WTC11 (cell line): ENCODE measurements at regions not wholly inside any gene's neighbourhood (a gene's known extent, or its start where the extent isn't known, plus 50 kb on each side); places are given as distances from the start of the nearest gene placed in this dataset.

Experiments
- ATAC-seq: fragments of 200-7000 bp; cut with Tn5 transposase; 2 replicates; pipeline ENCODE4 v1.10.0; 2021; ENCODE audit warnings: mild to moderate bottlenecking, moderate library complexity
- CTCF ChIA-PET: fragments of 300-600 bp; sonication (Branson Sonifier 250); formaldehyde crosslinking; loops from one replicate; lab custom pipeline; 2021; ENCODE audit warnings: antibody characterized with exemption; lab: Charles Lee
- POLR2A ChIA-PET: fragments of 350-600 bp; sonication (Branson Sonifier 250); formaldehyde crosslinking; loops from one replicate; lab custom pipeline; 2021; ENCODE audit warnings: antibody characterized with exemption; lab: Charles Lee
- DNase-seq: peaks from one replicate; pipeline ENCODE4 v3.0.0; 2021; ENCODE audit warnings: low spot score
- H3K27ac Mint-ChIP-seq: 2 replicates; pipeline ENCODE4 v1.8.0; 2021; ENCODE audit warnings: mixed read lengths
- H3K27me3 Mint-ChIP-seq: 2 replicates; pipeline ENCODE4 v1.8.0; 2021; ENCODE audit warnings: low read depth, mild to moderate bottlenecking, moderate library complexity, mixed read lengths
- H3K36me3 Mint-ChIP-seq: 2 replicates; pipeline ENCODE4 v1.8.0; 2021; ENCODE audit warnings: mixed read lengths
- H3K4me1 Mint-ChIP-seq: 2 replicates; pipeline ENCODE4 v1.8.0; 2022; ENCODE audit warnings: mixed read lengths
- H3K4me3 Mint-ChIP-seq: 2 replicates; pipeline ENCODE4 v1.8.0; 2021; ENCODE audit warnings: mild to moderate bottlenecking, moderate library complexity, mixed read lengths
- H3K9me3 Mint-ChIP-seq: 2 replicates; pipeline ENCODE4 v1.8.0; 2021; ENCODE audit warnings: mixed read lengths
- ATF6 ChIP-seq: sonication (generic); formaldehyde crosslinking; IDR thresholded peaks from 2 replicates; pipeline ENCODE4 v1.8.1; 2023; ENCODE audit warnings: mild to moderate bottlenecking, missing genetic modification reagents
- E2F5 ChIP-seq: sonication (generic); formaldehyde crosslinking; IDR thresholded peaks from 2 replicates; pipeline ENCODE4 v1.8.1; 2022; ENCODE audit warnings: mild to moderate bottlenecking, moderate library complexity, missing genetic modification reagents
- HMGXB4 ChIP-seq: sonication (generic); formaldehyde crosslinking; IDR thresholded peaks from 2 replicates; pipeline ENCODE4 v1.8.1; 2023; ENCODE audit warnings: mild to moderate bottlenecking, moderate library complexity, missing genetic modification reagents
- MXD4 ChIP-seq: fragments of 250-450 bp; sonication (Bioruptor Pico); IDR thresholded peaks from 2 replicates; pipeline ENCODE4 v1.8.0; 2021; ENCODE audit warnings: mild to moderate bottlenecking, moderate library complexity, borderline replicate concordance
- SOX15 ChIP-seq: fragments of 250-450 bp; sonication (Bioruptor Pico); IDR thresholded peaks from 2 replicates; pipeline ENCODE4 v1.9.0; 2021; ENCODE audit warnings: mild to moderate bottlenecking
- STAT6 ChIP-seq: sonication (generic); formaldehyde crosslinking; conservative IDR thresholded peaks from 2 replicates; pipeline ENCODE4 v1.8.1; 2023; ENCODE audit warnings: mild to moderate bottlenecking, low read depth, missing genetic modification reagents, moderate library complexity
- TEAD4 ChIP-seq: sonication (generic); formaldehyde crosslinking; IDR thresholded peaks from 2 replicates; pipeline ENCODE4 v1.8.0; 2022; ENCODE audit warnings: mild to moderate bottlenecking, missing genetic modification reagents
- USF2 ChIP-seq: sonication (generic); formaldehyde crosslinking; IDR thresholded peaks from 2 replicates; pipeline ENCODE4 v1.8.1; 2023; ENCODE audit warnings: mild to moderate bottlenecking, missing genetic modification reagents, moderate library complexity
- ZNF263 ChIP-seq: sonication (generic); formaldehyde crosslinking; IDR thresholded peaks from 2 replicates; pipeline ENCODE4 v1.8.1; 2022; ENCODE audit warnings: low read depth, mild to moderate bottlenecking, moderate library complexity, missing genetic modification reagents
- ZNF416 ChIP-seq: fragments of 250-450 bp; sonication (Bioruptor Pico); IDR thresholded peaks from 2 replicates; pipeline ENCODE4 v1.9.0; 2021; ENCODE audit warnings: mild to moderate bottlenecking, inconsistent platforms

GRCh38 chr18:73714466-73714865 lies 433.2 kb downstream of the FBXO15 start:
- ATAC-seq (no peak), DNase-seq (no peak)
- Mint-ChIP-seq H3K4me1 (0 out of 2 replicates have a peak, but pooled peaks cover 2% of the 10 kb centered on the region), H3K27ac (no peak overlapping the region), H3K9me3 (no peaks in the 10 kb centered on the region), H3K36me3 (no peaks in the 10 kb centered on the region), H3K4me3 (no peak overlapping the region), H3K27me3 (no peaks in the 10 kb centered on the region)
- ChIA-PET POLR2A (no interaction called here), CTCF (no interaction called here)
- no peak for TF ChIP-seq E2F5
- TF ChIP-seq USF2 (CRISPR knock-in tag), result no peak
- TF ChIP-seq HMGXB4 (CRISPR knock-in tag), result no peak

GRCh38 chr18:73711256-73711655 lies 436.4 kb downstream of the FBXO15 start:
- peaks cover 12% of the 10 kb centered on the region for H3K9me3 Mint-ChIP-seq
- no peaks in the 10 kb centered on the region for H3K27me3 Mint-ChIP-seq
- H3K4me3 Mint-ChIP-seq, result no peak overlapping the region
- H3K27ac Mint-ChIP-seq, result no peak overlapping the region
- TF ChIP-seq ZNF416 (CRISPR knock-in tag) (no peak), SOX15 (CRISPR knock-in tag) (no peak), MXD4 (CRISPR knock-in tag) (no peak), ATF6 (no peak)
- H3K4me1 Mint-ChIP-seq, result 0 out of 2 replicates have a peak, but pooled peaks cover 2% of the 10 kb centered on the region
- H3K36me3 Mint-ChIP-seq, result no peaks in the 10 kb centered on the region
- ChIA-PET CTCF (no interaction called here), POLR2A (no interaction called here)
- ATAC-seq, result no peak
- DNase-seq, result no peak

- no peak for TF ChIP-seq ZNF263 (CRISPR knock-in tag)
- TF ChIP-seq ATF6, result no peak
- no peak for TF ChIP-seq TEAD4
- no peak for TF ChIP-seq STAT6
- TF ChIP-seq ZNF416 (CRISPR knock-in tag), result no peak
- TF ChIP-seq, all 79 proteins: peak for 0
- Mint-ChIP-seq H3K4me3 (no peak overlapping the region), H3K27me3 (no peaks in the 10 kb centered on the region), H3K36me3 (no peaks in the 10 kb centered on the region), H3K9me3 (peaks cover 12% of the 10 kb centered on the region), H3K4me1 (0 out of 2 replicates have a peak, but pooled peaks cover 2% of the 10 kb centered on the region), H3K27ac (no peak overlapping the region)
- ChIA-PET CTCF (interaction anchor here (0.6 kb wide), 1 partner anchor 559 kb away, joined by 3 read pairs; no protein-coding TSS in a partner anchor), POLR2A (no interaction called here)
- DNase-seq, result no peak
- no peak for ATAC-seq
These were observed 439.0 kb downstream of the FBXO15 start for GRCh38 chr18:73708591-73708990.
